IMR-90 (cell line): ENCODE measurements at regions not wholly inside any gene's neighbourhood (a gene's known extent, or its start where the extent isn't known, plus 50 kb on each side); places are given as distances from the start of the nearest gene placed in this dataset.

Experiments
- ATAC-seq: fragments of 200-7000 bp; cut with Tn5 transposase; 2 replicates; pipeline ENCODE4 v1.9.1; 2020; ENCODE audit warnings: low read depth, mild to moderate bottlenecking, moderate library complexity
- BruUV-seq: library from RNA; stranded (reverse); fragments of 400-500 nt; replicated peaks from 2 replicates; lab custom pipeline; 2021; lab: Mats Ljungman, UMichigan
- CTCF ChIA-PET: fragments of 300-600 bp; formaldehyde crosslinking; extraction: SDS; loops from one replicate; lab custom pipeline; 2021; ENCODE audit warnings: antibody characterized with exemption; lab: Yijun Ruan, JAX
- POLR2A ChIA-PET: fragments of 300-600 bp; sonication (Branson Sonifier 250); formaldehyde crosslinking; loops from one replicate; lab custom pipeline; 2022; ENCODE audit warnings: antibody characterized with exemption; ENCODE audit not compliant: unreplicated experiment; lab: Charles Lee
- DNase-seq: peaks from one replicate; pipeline ENCODE4 v3.0.0; 2013
- H2AFZ ChIP-seq: replicated peaks from 2 replicates; pipeline ENCODE3; 2013; ENCODE audit warnings: low read length, mild to moderate bottlenecking; ENCODE audit not compliant: poor library complexity
- H2AK5ac ChIP-seq: 2 replicates; pipeline ENCODE4 v1.6.1; 2013; ENCODE audit warnings: low read depth, low read length, inconsistent platforms
- H2AK9ac ChIP-seq: replicated peaks from 2 replicates; pipeline ENCODE3; 2013; ENCODE audit warnings: mild to moderate bottlenecking, low read depth, low read length, moderate library complexity; ENCODE audit not compliant: poor library complexity
- H2BK120ac ChIP-seq: 2 replicates; pipeline ENCODE4 v1.6.1; 2013; ENCODE audit warnings: low read depth, low read length, inconsistent platforms
- H2BK15ac ChIP-seq: 3 replicates; pipeline ENCODE4 v1.6.1; 2013; ENCODE audit warnings: low read depth, low read length, inconsistent platforms
- H2BK20ac ChIP-seq: 2 replicates; pipeline ENCODE4 v1.6.1; 2013; ENCODE audit warnings: low read depth, mild to moderate bottlenecking, inconsistent platforms, low read length, moderate library complexity
- H2BK5ac ChIP-seq: 2 replicates; pipeline ENCODE4 v1.6.1; 2013; ENCODE audit warnings: mild to moderate bottlenecking, low read depth, low read length, inconsistent platforms; ENCODE audit not compliant: poor library complexity, severe bottlenecking
- H3K14ac ChIP-seq: replicated peaks from 2 replicates; pipeline ENCODE4 v1.6.1; 2013; ENCODE audit warnings: low read depth, low read length, inconsistent platforms
- H3K18ac ChIP-seq: 2 replicates; pipeline ENCODE4 v1.6.1; 2013; ENCODE audit warnings: low read depth, low read length, control low read depth
- H3K23ac ChIP-seq: 2 replicates; pipeline ENCODE4 v1.6.1; 2013; ENCODE audit warnings: low read depth, low read length, inconsistent platforms
- H3K27ac ChIP-seq: 2 replicates; pipeline ENCODE4 v1.5.1; 2013; ENCODE audit warnings: mild to moderate bottlenecking, control low read depth, low read length; ENCODE audit not compliant: insufficient read depth
- H3K27me3 ChIP-seq: 2 replicates; pipeline ENCODE4 v1.6.1; 2013; ENCODE audit warnings: low read length; ENCODE audit not compliant: control insufficient read depth, insufficient read depth
- H3K36me3 ChIP-seq: 2 replicates; pipeline ENCODE4 v1.6.1; 2013; ENCODE audit warnings: low read length, mixed read lengths; ENCODE audit not compliant: control insufficient read depth, insufficient read depth
- H3K4ac ChIP-seq: 2 replicates; pipeline ENCODE4 v1.6.1; 2013; ENCODE audit warnings: low read depth, low read length, inconsistent platforms
- H3K4me1 ChIP-seq: 2 replicates; pipeline ENCODE4 v1.6.1; 2013; ENCODE audit warnings: low read length, mixed read lengths; ENCODE audit not compliant: control insufficient read depth, insufficient read depth
- H3K4me2 ChIP-seq: 2 replicates; pipeline ENCODE4 v1.6.1; 2013; ENCODE audit warnings: low read depth, mild to moderate bottlenecking, control low read depth, low read length, moderate library complexity
- H3K4me3 ChIP-seq: 2 replicates; pipeline ENCODE4 v1.5.1; 2013; ENCODE audit warnings: low read depth, mild to moderate bottlenecking, control low read depth, low read length, moderate library complexity; ENCODE audit not compliant: insufficient read depth
- H3K56ac ChIP-seq: 2 replicates; pipeline ENCODE4 v1.6.1; 2013; ENCODE audit warnings: low read length, inconsistent platforms; ENCODE audit not compliant: insufficient read depth; ENCODE audit errors: extremely low read depth
- H3K79me1 ChIP-seq, 2 experiments: 2 replicates each; pipeline ENCODE4 v1.6.1; 2013; ENCODE audit warnings: low read length in 2 of 2, inconsistent platforms in 1 of 2, low read depth in 1 of 2
- H3K9ac ChIP-seq: 2 replicates; pipeline ENCODE4 v1.6.1; 2013; ENCODE audit warnings: low read depth, low read length, control low read depth
- H3K9me1 ChIP-seq: 2 replicates; pipeline ENCODE4 v1.6.1; 2013; ENCODE audit warnings: low read length, inconsistent platforms; ENCODE audit not compliant: insufficient read depth
- H3K9me3 ChIP-seq: 2 replicates; pipeline ENCODE4 v1.6.1; 2013; ENCODE audit warnings: low read length; ENCODE audit not compliant: control insufficient read depth, insufficient read depth
- H4K20me1 ChIP-seq: 2 replicates; pipeline ENCODE4 v1.6.1; 2013; ENCODE audit warnings: low read length, inconsistent platforms; ENCODE audit not compliant: insufficient read depth
- H4K5ac ChIP-seq: 2 replicates; pipeline ENCODE4 v1.6.1; 2013; ENCODE audit warnings: mild to moderate bottlenecking, low read depth, low read length, control low read depth
- H4K8ac ChIP-seq, 2 experiments: 2 replicates each; pipeline ENCODE4 v1.6.1; 2013; ENCODE audit warnings: low read depth in 2 of 2, low read length in 2 of 2, control low read depth in 1 of 2, inconsistent platforms in 1 of 2
- H4K91ac ChIP-seq: 2 replicates; pipeline ENCODE4 v1.6.1; 2013; ENCODE audit warnings: low read depth, low read length, inconsistent platforms; ENCODE audit not compliant: insufficient read depth
- CEBPB ChIP-seq: IDR thresholded peaks from 2 replicates; pipeline ENCODE4 v1.6.1; 2012; ENCODE audit warnings: low read depth, low read length, improper control_type of control experiment
- CHD1 ChIP-seq: IDR thresholded peaks from 2 replicates; pipeline ENCODE4 v1.6.1; 2012; ENCODE audit warnings: low read depth, low read length, improper control_type of control experiment
- FOS ChIP-seq: fragments of 150-350 bp; IDR thresholded peaks from 2 replicates; pipeline ENCODE4 v1.6.1; 2016; ENCODE audit warnings: low read depth, low read length
- MAFK ChIP-seq: IDR thresholded peaks from 2 replicates; pipeline ENCODE4 v1.6.1; 2012; ENCODE audit warnings: low read depth, low read length, improper control_type of control experiment
- MXI1 ChIP-seq: IDR thresholded peaks from 2 replicates; pipeline ENCODE4 v1.6.1; 2012; ENCODE audit warnings: low read depth, mild to moderate bottlenecking, low read length, moderate library complexity, borderline replicate concordance
- NFE2L2 ChIP-seq: fragments of 150-350 bp; IDR thresholded peaks from 2 replicates; pipeline ENCODE4 v1.6.1; 2016; ENCODE audit warnings: low read depth, mild to moderate bottlenecking, low read length
- POLR2A ChIP-seq: IDR thresholded peaks from 2 replicates; pipeline ENCODE4 v1.6.1; 2012; ENCODE audit warnings: mild to moderate bottlenecking, low read depth, low read length
- RAD21 ChIP-seq: IDR thresholded peaks from 2 replicates; pipeline ENCODE4 v1.6.1; 2012; ENCODE audit warnings: low read length, improper control_type of control experiment
- RCOR1 ChIP-seq: IDR thresholded peaks from 2 replicates; pipeline ENCODE4 v1.6.1; 2012; ENCODE audit warnings: mild to moderate bottlenecking, low read length, improper control_type of control experiment; ENCODE audit not compliant: insufficient replicate concordance
- SMC3 ChIP-seq: fragments of 150-350 bp; IDR thresholded peaks from 2 replicates; pipeline ENCODE4 v1.6.1; 2016; ENCODE audit warnings: low read depth, mild to moderate bottlenecking, antibody characterized with exemption, low read length, moderate library complexity
- dilution Hi-C: fragments of 300-500 bp; cut with HindIII; formaldehyde crosslinking; loops from one replicate; pipeline ENCODE4 v1.14.3; 2018; ENCODE audit warnings: low sequenced_read_pairs; ENCODE audit not compliant: unreplicated experiment
- in situ Hi-C: fragments of 300-500 bp; cut with MboI; formaldehyde crosslinking; loops from 3 replicates; pipeline ENCODE4 v1.14.3; 2019; ENCODE audit warnings: low sequenced_read_pairs, inconsistent platforms, mixed read lengths
- intact Hi-C: fragments of 100-400 bp; cut with micrococcal nuclease; formaldehyde crosslinking; loops from 2 replicates; pipeline ENCODE4 v1.10.0; 2022
- TF ChIP-seq, protein P1 (sequence below): conservative IDR thresholded peaks from 2 replicates; pipeline ENCODE4 v1.5.1; 2012; ENCODE audit warnings: mild to moderate bottlenecking, low read depth, low read length, improper control_type of control experiment
- TF ChIP-seq, protein P2 (sequence below): fragments of 150-350 bp; IDR thresholded peaks from 2 replicates; pipeline ENCODE4 v1.6.1; 2016; ENCODE audit warnings: low read depth, mild to moderate bottlenecking, low read length, moderate library complexity, borderline replicate concordance
- TF ChIP-seq, protein P3 (sequence below): fragments of 150-350 bp; IDR thresholded peaks from 2 replicates; pipeline ENCODE4 v1.6.1; 2017; ENCODE audit warnings: mild to moderate bottlenecking, antibody characterized with exemption, low read length, low read depth

DNA sequence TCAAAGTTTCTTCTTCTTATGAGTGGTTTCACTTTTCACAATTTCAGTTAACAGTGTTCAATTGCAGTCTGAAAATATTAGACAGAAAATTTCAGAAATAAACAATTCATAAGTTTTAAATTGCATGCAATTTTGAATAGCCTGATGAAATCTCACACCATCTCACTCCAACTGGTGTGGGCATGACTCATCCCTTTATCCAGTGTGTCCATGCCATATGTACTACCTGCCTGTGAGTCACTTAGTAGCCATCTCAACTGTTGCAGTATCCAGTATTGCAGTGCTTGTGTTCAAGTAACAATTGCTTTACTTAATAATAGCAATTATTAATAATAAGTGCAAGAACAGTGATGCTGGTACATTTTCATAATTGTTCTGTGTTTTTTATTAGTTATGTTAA lies 1202.5 kb downstream of the DSC3 start:
- in situ Hi-C loops (no loop called here), intact Hi-C loops (no loop called here), dilution Hi-C loops (no loop called here)
- H2BK5ac ChIP-seq, result no peak overlapping the region
- no peak overlapping the region for H4K8ac ChIP-seq
- H2BK15ac ChIP-seq, result no peak overlapping the region
- H3K23ac ChIP-seq, result no peak overlapping the region
- no peaks in the 10 kb centered on the region for H3K9me1 ChIP-seq
- no peak overlapping the region for H2AK5ac ChIP-seq
- TF ChIP-seq MXI1 (no peak), RCOR1 (no peak), POLR2A (no peak), FOS (peak; percentile 61; the same call in 1 of the 2 replicates), RAD21 (no peak), CHD1 (no peak), SMC3 (no peak), CEBPB (peak; percentile 55; the same call in 1 of the 2 replicates), MAFK (no peak), NFE2L2 (no peak)
- TF ChIP-seq, protein P1, sequence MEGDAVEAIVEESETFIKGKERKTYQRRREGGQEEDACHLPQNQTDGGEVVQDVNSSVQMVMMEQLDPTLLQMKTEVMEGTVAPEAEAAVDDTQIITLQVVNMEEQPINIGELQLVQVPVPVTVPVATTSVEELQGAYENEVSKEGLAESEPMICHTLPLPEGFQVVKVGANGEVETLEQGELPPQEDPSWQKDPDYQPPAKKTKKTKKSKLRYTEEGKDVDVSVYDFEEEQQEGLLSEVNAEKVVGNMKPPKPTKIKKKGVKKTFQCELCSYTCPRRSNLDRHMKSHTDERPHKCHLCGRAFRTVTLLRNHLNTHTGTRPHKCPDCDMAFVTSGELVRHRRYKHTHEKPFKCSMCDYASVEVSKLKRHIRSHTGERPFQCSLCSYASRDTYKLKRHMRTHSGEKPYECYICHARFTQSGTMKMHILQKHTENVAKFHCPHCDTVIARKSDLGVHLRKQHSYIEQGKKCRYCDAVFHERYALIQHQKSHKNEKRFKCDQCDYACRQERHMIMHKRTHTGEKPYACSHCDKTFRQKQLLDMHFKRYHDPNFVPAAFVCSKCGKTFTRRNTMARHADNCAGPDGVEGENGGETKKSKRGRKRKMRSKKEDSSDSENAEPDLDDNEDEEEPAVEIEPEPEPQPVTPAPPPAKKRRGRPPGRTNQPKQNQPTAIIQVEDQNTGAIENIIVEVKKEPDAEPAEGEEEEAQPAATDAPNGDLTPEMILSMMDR, result no peak
- TF ChIP-seq, protein P2, sequence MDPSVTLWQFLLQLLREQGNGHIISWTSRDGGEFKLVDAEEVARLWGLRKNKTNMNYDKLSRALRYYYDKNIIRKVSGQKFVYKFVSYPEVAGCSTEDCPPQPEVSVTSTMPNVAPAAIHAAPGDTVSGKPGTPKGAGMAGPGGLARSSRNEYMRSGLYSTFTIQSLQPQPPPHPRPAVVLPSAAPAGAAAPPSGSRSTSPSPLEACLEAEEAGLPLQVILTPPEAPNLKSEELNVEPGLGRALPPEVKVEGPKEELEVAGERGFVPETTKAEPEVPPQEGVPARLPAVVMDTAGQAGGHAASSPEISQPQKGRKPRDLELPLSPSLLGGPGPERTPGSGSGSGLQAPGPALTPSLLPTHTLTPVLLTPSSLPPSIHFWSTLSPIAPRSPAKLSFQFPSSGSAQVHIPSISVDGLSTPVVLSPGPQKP, result no peak
- TF ChIP-seq, protein P3, sequence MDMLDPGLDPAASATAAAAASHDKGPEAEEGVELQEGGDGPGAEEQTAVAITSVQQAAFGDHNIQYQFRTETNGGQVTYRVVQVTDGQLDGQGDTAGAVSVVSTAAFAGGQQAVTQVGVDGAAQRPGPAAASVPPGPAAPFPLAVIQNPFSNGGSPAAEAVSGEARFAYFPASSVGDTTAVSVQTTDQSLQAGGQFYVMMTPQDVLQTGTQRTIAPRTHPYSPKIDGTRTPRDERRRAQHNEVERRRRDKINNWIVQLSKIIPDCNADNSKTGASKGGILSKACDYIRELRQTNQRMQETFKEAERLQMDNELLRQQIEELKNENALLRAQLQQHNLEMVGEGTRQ, result no peak
- H3K9me3 ChIP-seq, result no peaks in the 10 kb centered on the region
- H4K91ac ChIP-seq, result no peak overlapping the region
- H3K56ac ChIP-seq, result no peak overlapping the region
- H3K79me1 ChIP-seq, result no peaks in the 10 kb centered on the region
- CTCF ChIA-PET, result interaction anchor here (1.5 kb wide), 1 partner anchor 41 kb away, joined by 3 read pairs; no protein-coding TSS in a partner anchor
- no peak overlapping the region for H3K4me3 ChIP-seq
- H4K5ac ChIP-seq, result no peak overlapping the region
- H3K18ac ChIP-seq, result no peak overlapping the region
- DNase-seq (peak; percentile 67), ATAC-seq (peak; percentile 63; the same call in 1 of the 2 replicates)
- H2BK120ac ChIP-seq, result no peak overlapping the region
- H3K27ac ChIP-seq, result no peak overlapping the region
- no peak overlapping the region for H2AFZ ChIP-seq
- no peak overlapping the region for H3K14ac ChIP-seq
- no peak overlapping the region for H2BK20ac ChIP-seq
- no peaks in the 10 kb centered on the region for H4K20me1 ChIP-seq
- POLR2A ChIA-PET, result no interaction called here
- H3K36me3 ChIP-seq, result no peaks in the 10 kb centered on the region
- no peaks in the 10 kb centered on the region for H3K4me1 ChIP-seq
- H3K4ac ChIP-seq, result no peak overlapping the region
- H2AK9ac ChIP-seq, result no peak overlapping the region
- no peak overlapping the region for H3K4me2 ChIP-seq
- no peak overlapping the region for H3K9ac ChIP-seq
- H3K27me3 ChIP-seq, result no peaks in the 10 kb centered on the region
- no TSS peak for BruUV-seq
